ENCODE measurements at regions not wholly inside any gene's neighbourhood (a gene's known extent, or its start where the extent isn't known, plus 50 kb on each side); places are given as distances from the start of the nearest gene placed in this dataset.

- no peaks in the 10 kb centered on the region for H3K4me1 ChIP-seq (ENCODE audit: insufficient read depth, low read length)
- H3K4me2 ChIP-seq (ENCODE audit: insufficient read depth, insufficient read length, low read length): no peak overlapping the region
- no peak for TF ChIP-seq CTCF (conservative IDR thresholded peaks at IDR 0.05)
- H2AFZ ChIP-seq (ENCODE audit: low read length): no peak overlapping the region
- H3K79me2 ChIP-seq (ENCODE audit: insufficient read depth, low read length): no peaks in the 10 kb centered on the region
- H2BK120ac ChIP-seq (ENCODE audit: low read depth, low read length, poor library complexity, severe bottlenecking): no peak overlapping the region
- H4K20me1 ChIP-seq (ENCODE audit: control insufficient read depth, insufficient read depth, insufficient read length): no peaks in the 10 kb centered on the region
- Mint-ChIP-seq H3K36me3 (ENCODE audit: insufficient read depth in 1 of 3, low read depth in 3 of 3) (no peaks in the 10 kb centered on the region; a peak in 1 of 7 replicates), H3K4me3 (no peak overlapping the region), H3K9me3 (peaks cover 0 to 1% of the 10 kb centered on the region in 2 experiments; a peak in 1 of 5 replicates), H3K27me3 (ENCODE audit: low read depth) (no peaks in the 10 kb centered on the region), H3K27ac (no peak overlapping the region), H3K4me1 (no peaks in the 10 kb centered on the region)
- H3T11ph ChIP-seq (ENCODE audit: low read length): no peak overlapping the region
- no peak overlapping the region for H4K8ac ChIP-seq (replicated peaks; ENCODE audit: insufficient read length, low read depth, low read length)
- H3K14ac ChIP-seq (ENCODE audit: insufficient read depth, low read length): no peak overlapping the region
- H3K23me2 ChIP-seq (ENCODE audit: insufficient read length, low read depth, low read length, poor library complexity, severe bottlenecking): no peaks in the 10 kb centered on the region
- H3K9ac ChIP-seq (ENCODE audit: extremely low read depth, insufficient read length, low read length): no peak overlapping the region
- no peak overlapping the region for H2BK15ac ChIP-seq (ENCODE audit: low read depth, low read length)
- no peaks in the 10 kb centered on the region for H3K27me3 ChIP-seq (ENCODE audit: insufficient read depth, low read length)
- no peak overlapping the region for H3K18ac ChIP-seq (ENCODE audit: insufficient read length, low read depth, low read length)
- no peak overlapping the region for H3K56ac ChIP-seq (ENCODE audit: insufficient read length, low read depth, low read length)
- H3K4ac ChIP-seq (ENCODE audit: low read depth, low read length): no peak overlapping the region
- no peak overlapping the region for H2AK5ac ChIP-seq (ENCODE audit: insufficient read length, low read length)
- H4K91ac ChIP-seq (ENCODE audit: insufficient read length, low read depth, low read length): no peak overlapping the region
- no peak overlapping the region for H2BK20ac ChIP-seq (ENCODE audit: low read depth, low read length, poor library complexity, severe bottlenecking)
- WGBS (ENCODE audit: extremely low coverage, insufficient read length, low lambda C conversion rate): no CpG with 5 or more reads among the region's 1 CpG
- H2BK5ac ChIP-seq (ENCODE audit: insufficient read length, low read length): no peak overlapping the region
- no peak overlapping the region for H3K23ac ChIP-seq (ENCODE audit: insufficient read length, low read depth, low read length)
- no peak overlapping the region for H3K27ac ChIP-seq (ENCODE audit: insufficient read length, low read depth, low read length)
- H2BK12ac ChIP-seq (ENCODE audit: insufficient read length, low read depth, low read length): no peak overlapping the region
- H3K9me3 ChIP-seq (ENCODE audit: control insufficient read depth, low read depth, low read length): no peaks in the 10 kb centered on the region
- no peaks in the 10 kb centered on the region for H3K79me1 ChIP-seq (ENCODE audit: insufficient read depth, low read depth, low read length, poor library complexity, severe bottlenecking)
- no peak overlapping the region for H4K5ac ChIP-seq (ENCODE audit: insufficient read length, low read depth, low read length)
- DNase-seq: no peak
Measured at GRCh38 chr12:17884581-17884980, 205.4 kb downstream of the RERGL start.
